OCI-LY7 (cell line): ENCODE measurements at regions not wholly inside any gene's neighbourhood (a gene's known extent, or its start where the extent isn't known, plus 50 kb on each side); places are given as distances from the start of the nearest gene placed in this dataset.

Source experiments
- BruUV-seq: library from RNA; stranded (reverse); fragments of 400-500 nt; replicated peaks from 2 replicates; lab custom pipeline; 2021; lab: Mats Ljungman, UMichigan
- CTCF ChIA-PET: fragments of 300-600 bp; sonication (Branson Sonifier 250); formaldehyde crosslinking; loops from one replicate; lab custom pipeline; 2022; ENCODE audit warnings: antibody characterized with exemption; ENCODE audit not compliant: unreplicated experiment; lab: Charles Lee
- POLR2A ChIA-PET: fragments of 300-600 bp; sonication (Branson Sonifier 250); formaldehyde crosslinking; loops from one replicate; lab custom pipeline; 2022; ENCODE audit warnings: antibody characterized with exemption; lab: Charles Lee
- DNase-seq: peaks from one replicate; pipeline ENCODE4 v3.0.0-alpha.2; 2015; ENCODE audit warnings: low spot score
- H2AFZ ChIP-seq: fragments of 200-600 bp; sonication (generic), shearing (Covaris generic); 2 replicates; pipeline ENCODE4 v1.6.1; 2014; ENCODE audit warnings: mild to moderate bottlenecking, antibody characterized with exemption, low read length, moderate library complexity
- H3K27ac ChIP-seq: fragments of 200-600 bp; sonication (generic); 2 replicates; pipeline ENCODE4 v1.5.1; 2014; ENCODE audit warnings: mixed run types, low read depth, mild to moderate bottlenecking, moderate library complexity, low read length, inconsistent platforms; ENCODE audit not compliant: poor library complexity, severe bottlenecking
- H3K36me3 ChIP-seq: fragments of 200-600 bp; sonication (generic); 2 replicates; pipeline ENCODE4 v1.6.1; 2014; ENCODE audit warnings: mild to moderate bottlenecking, antibody characterized with exemption, low read length, moderate library complexity, mixed read lengths; ENCODE audit not compliant: insufficient read depth
- H3K4me1 ChIP-seq: fragments of 200-600 bp; sonication (generic); 2 replicates; pipeline ENCODE4 v1.5.1; 2014; ENCODE audit warnings: mild to moderate bottlenecking, low read length; ENCODE audit not compliant: insufficient read depth, poor library complexity, severe bottlenecking
- H3K4me2 ChIP-seq: fragments of 200-600 bp; sonication (generic); 2 replicates; pipeline ENCODE4 v1.6.1; 2014; ENCODE audit warnings: mild to moderate bottlenecking, low read length
- H3K4me3 ChIP-seq: fragments of 200-600 bp; sonication (generic); 2 replicates; pipeline ENCODE4 v1.5.1; 2014; ENCODE audit warnings: mild to moderate bottlenecking, low read depth, low read length; ENCODE audit not compliant: poor library complexity, severe bottlenecking
- H3K79me2 ChIP-seq: fragments of 200-600 bp; sonication (generic); 2 replicates; pipeline ENCODE4 v1.6.1; 2016; ENCODE audit warnings: low read depth, mild to moderate bottlenecking, low read length, moderate library complexity, mixed read lengths; ENCODE audit not compliant: insufficient read depth
- H3K9me2 ChIP-seq: fragments of 200-600 bp; sonication (generic); 2 replicates; pipeline ENCODE4 v1.6.1; 2016; ENCODE audit warnings: mild to moderate bottlenecking, low read length, mixed read lengths; ENCODE audit not compliant: insufficient read depth
- H3K9me3 ChIP-seq: fragments of 200-600 bp; sonication (generic); 2 replicates; pipeline ENCODE4 v1.6.1; 2014; ENCODE audit warnings: mild to moderate bottlenecking, mixed run types, low read length, mixed read lengths
- H4K20me1 ChIP-seq: fragments of 200-600 bp; sonication (generic); 2 replicates; pipeline ENCODE4 v1.6.1; 2014; ENCODE audit warnings: mild to moderate bottlenecking, antibody characterized with exemption, low read length, moderate library complexity, mixed read lengths; ENCODE audit not compliant: insufficient read depth
- CTCF ChIP-seq: fragments of 200-600 bp; sonication (generic); conservative IDR thresholded peaks from 2 replicates; pipeline ENCODE4 v1.5.1; 2014; ENCODE audit warnings: mild to moderate bottlenecking, antibody characterized with exemption, low read length, moderate library complexity, mixed read lengths
- EZH2phosphoT487 ChIP-seq: fragments of 200-600 bp; sonication (generic); IDR thresholded peaks from 2 replicates; pipeline ENCODE4 v1.6.1; 2018; ENCODE audit warnings: low read depth, borderline replicate concordance, mild to moderate bottlenecking, mixed run types, antibody characterized with exemption, low read length, moderate library complexity, mixed read lengths
- intact Hi-C: fragments of 100-400 bp; cut with micrococcal nuclease; formaldehyde crosslinking; loops from one replicate; pipeline ENCODE4 v1.10.0; 2022; ENCODE audit not compliant: unreplicated experiment

- Histone ChIP-seq H3K9me2 (no peaks in the 10 kb centered on the region), H3K9me3 (no peaks in the 10 kb centered on the region), H3K79me2 (no peaks in the 10 kb centered on the region), H4K20me1 (no peaks in the 10 kb centered on the region), H3K4me1 (no peaks in the 10 kb centered on the region), H3K27ac (no peak overlapping the region), H3K4me2 (no peak overlapping the region), H2AFZ (no peak overlapping the region), H3K4me3 (no peak overlapping the region), H3K36me3 (no peaks in the 10 kb centered on the region)
- TF ChIP-seq EZH2phosphoT487, result no peak
- TF ChIP-seq CTCF, result no peak
- ChIA-PET CTCF (no interaction called here), POLR2A (interaction anchor here (0.6 kb wide), 1 partner anchor 1718 kb away, joined by 3 read pairs; no protein-coding TSS in a partner anchor)
- intact Hi-C loops, result loop anchor here (10.0 kb wide), 1 partner anchor 688 kb away; no protein-coding TSS in a partner anchor
- BruUV-seq, result no TSS peak
- no peak for DNase-seq
Measured at GRCh38 chr17:72566671-72567484, 446.1 kb downstream of the SOX9 start.

- Histone ChIP-seq H3K4me3 (no peak overlapping the region), H3K9me3 (no peaks in the 10 kb centered on the region), H3K4me1 (no peaks in the 10 kb centered on the region), H2AFZ (no peak overlapping the region), H4K20me1 (no peaks in the 10 kb centered on the region), H3K9me2 (no peaks in the 10 kb centered on the region), H3K36me3 (no peaks in the 10 kb centered on the region), H3K79me2 (no peaks in the 10 kb centered on the region), H3K27ac (no peak overlapping the region), H3K4me2 (no peak overlapping the region)
- BruUV-seq, result no TSS peak
- intact Hi-C loops, result loop anchor here (10.0 kb wide), 1 partner anchor 687 kb away; no protein-coding TSS in a partner anchor
- no peak for TF ChIP-seq EZH2phosphoT487
- no peak for TF ChIP-seq CTCF
- no peak for DNase-seq
- ChIA-PET CTCF (no interaction called here), POLR2A (no interaction called here)
Measured at GRCh38 chr17:72567774-72568173, 447.0 kb downstream of the SOX9 start.
